Large intestine (tissue), 3 donors: ENCODE measurements at regions not wholly inside any gene's neighbourhood (a gene's known extent, or its start where the extent isn't known, plus 50 kb on each side); places are given as distances from the start of the nearest gene placed in this dataset.

Experiments
- DNase-seq, 2 donors: peaks; one replicate each; pipeline versions ENCODE4 v3.0.0 to v3.0.0-alpha.2; 2013
- H3K27ac ChIP-seq: one replicate; pipeline ENCODE4 v1.5.1; 2013; ENCODE audit warnings: low read length
- H3K27me3 ChIP-seq: 2 replicates; pipeline ENCODE4 v1.6.1; 2013; ENCODE audit warnings: low read length; ENCODE audit not compliant: control insufficient read depth, insufficient read depth
- H3K36me3 ChIP-seq: 2 replicates; pipeline ENCODE4 v1.6.1; 2013; ENCODE audit warnings: low read length; ENCODE audit not compliant: control insufficient read depth, insufficient read depth
- H3K4me1 ChIP-seq: one replicate; pipeline ENCODE4 v1.6.1; 2013; ENCODE audit warnings: low read length; ENCODE audit not compliant: control insufficient read depth, insufficient read depth
- H3K4me3 ChIP-seq: one replicate; pipeline ENCODE4 v1.5.1; 2013; ENCODE audit warnings: low read length
- H3K9me3 ChIP-seq: one replicate; pipeline ENCODE4 v1.6.1; 2013; ENCODE audit warnings: mild to moderate bottlenecking, low read depth, low read length, moderate library complexity; ENCODE audit not compliant: control insufficient read depth
- WGBS: methylation state at CpG from one replicate; pipeline ENCODE4 v1.1.5; 2013; ENCODE audit warnings: low lambda C conversion rate; ENCODE audit not compliant: insufficient coverage; 5-methylcytosine and 5-hydroxymethylcytosine counted together

DNA sequence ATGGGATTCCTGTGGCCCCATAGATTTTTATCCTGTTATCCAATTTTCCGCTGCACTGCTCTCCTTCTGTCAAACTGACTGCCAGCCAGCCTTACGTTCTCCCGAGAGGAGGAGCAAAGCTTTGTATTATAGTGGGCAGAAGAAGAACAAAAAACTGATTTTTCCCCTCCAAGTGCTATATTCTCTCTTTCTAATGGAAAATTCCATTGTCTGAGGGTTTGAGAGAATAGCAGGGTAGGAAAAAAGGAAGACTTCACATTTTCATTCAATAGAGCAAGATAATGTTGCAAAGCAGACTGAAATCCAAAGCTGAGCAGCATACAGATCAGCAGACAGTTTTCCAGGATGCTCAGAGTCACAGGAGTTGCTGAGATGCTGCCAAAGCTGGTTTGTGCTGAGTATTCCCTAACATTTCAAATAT lies 238.0 kb downstream of the UBE2E3 start:
- Histone ChIP-seq H3K4me1 (no peaks in the 10 kb centered on the region), H3K4me3 (no peak overlapping the region), H3K9me3 (no peaks in the 10 kb centered on the region), H3K27me3 (no peaks in the 10 kb centered on the region), H3K36me3 (no peaks in the 10 kb centered on the region), H3K27ac (no peak overlapping the region)
- WGBS = no CpG with 5 or more reads among the region's 3 CpGs
- no peak for DNase-seq

DNA sequence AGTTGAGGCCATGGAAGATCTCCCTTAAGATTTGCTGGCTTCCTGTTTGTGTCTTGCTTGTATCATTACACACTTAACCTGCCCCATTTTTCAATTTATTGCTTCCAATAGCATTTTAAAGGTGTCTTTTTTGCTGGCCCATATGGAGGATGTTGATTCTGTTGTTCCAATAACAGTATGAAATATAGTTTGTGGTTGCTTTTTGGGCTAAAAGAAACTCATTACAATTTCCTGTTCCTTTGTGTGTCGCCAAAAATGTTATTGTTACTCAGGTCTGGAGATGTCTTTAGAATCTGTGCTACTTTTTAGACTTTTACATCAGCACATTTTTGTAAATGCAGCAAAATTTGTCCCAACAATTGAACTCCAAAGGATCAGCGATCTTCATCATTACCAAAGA lies 234.0 kb upstream of the ITGA4 start:
- WGBS = 90% methylated on average over 2 of the region's 2 CpGs
- H3K27ac ChIP-seq = no peak overlapping the region
- H3K4me1 ChIP-seq = no peaks in the 10 kb centered on the region
- DNase-seq = no peak
- H3K36me3 ChIP-seq = no peaks in the 10 kb centered on the region
- H3K27me3 ChIP-seq = no peaks in the 10 kb centered on the region
- no peak overlapping the region for H3K4me3 ChIP-seq
- no peaks in the 10 kb centered on the region for H3K9me3 ChIP-seq

DNA sequence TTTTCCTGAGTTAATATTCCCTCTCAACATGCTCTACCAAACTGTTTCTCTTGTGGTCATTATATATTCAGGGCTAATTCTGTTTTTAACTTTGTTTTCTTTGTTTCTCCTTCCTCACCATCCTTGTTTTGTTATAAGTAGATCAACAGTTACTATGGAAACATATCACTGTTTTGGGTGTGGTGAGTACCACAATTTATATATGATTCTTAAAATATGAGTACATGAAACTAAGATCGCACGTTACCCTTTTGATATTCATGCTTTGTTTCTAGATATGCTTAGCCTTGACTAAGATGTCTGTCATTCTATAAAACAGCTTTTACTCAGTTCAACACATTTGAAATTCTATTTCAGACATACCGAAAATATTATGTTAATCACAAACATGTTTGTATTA lies 232.3 kb upstream of the ITGA4 start:
- no peaks in the 10 kb centered on the region for H3K36me3 ChIP-seq
- no peak overlapping the region for H3K27ac ChIP-seq
- no peak for DNase-seq
- H3K27me3 ChIP-seq = no peaks in the 10 kb centered on the region
- H3K4me3 ChIP-seq = no peak overlapping the region
- no peaks in the 10 kb centered on the region for H3K9me3 ChIP-seq
- 100% methylated on average over 1 of the region's 3 CpGs for WGBS
- no peaks in the 10 kb centered on the region for H3K4me1 ChIP-seq

DNA sequence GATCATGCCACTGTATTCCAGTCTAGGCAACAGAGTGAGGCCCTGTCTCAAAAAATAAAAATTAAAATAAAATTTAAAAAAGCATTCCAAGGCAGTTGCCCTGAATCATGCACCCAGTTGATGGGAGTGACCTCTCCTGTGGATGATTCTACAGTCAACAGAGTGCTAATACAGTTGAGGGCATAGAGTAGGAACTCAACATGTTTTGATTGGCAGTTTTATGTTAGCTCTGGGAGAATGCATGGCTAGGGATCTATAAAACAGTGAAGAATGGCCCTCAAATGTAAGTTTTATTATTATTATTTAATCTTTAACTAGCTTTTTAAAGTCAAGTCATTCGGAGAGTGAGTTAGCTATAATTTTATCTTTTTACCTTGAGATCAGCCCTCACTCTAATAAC lies 228.5 kb upstream of the ITGA4 start:
- WGBS = 40% methylated on average over 1 of the region's 1 CpG
- Histone ChIP-seq H3K36me3 (no peaks in the 10 kb centered on the region), H3K9me3 (no peaks in the 10 kb centered on the region), H3K27ac (no peak overlapping the region), H3K27me3 (no peaks in the 10 kb centered on the region), H3K4me3 (no peak overlapping the region), H3K4me1 (no peaks in the 10 kb centered on the region)
- DNase-seq = peak; percentile 12 to 41

DNA sequence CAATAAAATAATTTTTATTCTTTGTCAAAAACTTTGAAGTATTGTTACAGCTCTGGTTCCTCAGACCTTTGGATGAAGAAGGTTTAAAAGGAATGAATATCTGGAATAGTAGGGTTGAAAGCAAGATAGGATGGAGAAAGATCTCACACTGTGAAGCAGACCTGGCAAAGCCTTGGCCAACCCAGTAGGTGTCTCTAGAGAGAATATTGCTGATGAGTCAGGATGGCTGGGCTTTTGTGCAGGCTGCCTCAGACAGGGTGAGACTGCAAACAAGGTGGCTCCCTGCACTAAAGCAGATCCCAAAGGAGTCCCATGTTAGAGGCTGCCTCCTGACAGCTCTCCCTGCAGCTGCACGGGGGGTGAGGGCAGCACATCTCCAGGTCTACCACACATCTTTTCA lies 226.0 kb upstream of the ITGA4 start:
- H3K9me3 ChIP-seq = no peaks in the 10 kb centered on the region
- H3K4me3 ChIP-seq = no peak overlapping the region
- no peak for DNase-seq
- no peak overlapping the region for H3K27ac ChIP-seq
- H3K36me3 ChIP-seq = no peaks in the 10 kb centered on the region
- no CpG with 5 or more reads among the region's 1 CpG for WGBS
- no peaks in the 10 kb centered on the region for H3K4me1 ChIP-seq
- H3K27me3 ChIP-seq = no peaks in the 10 kb centered on the region

DNA sequence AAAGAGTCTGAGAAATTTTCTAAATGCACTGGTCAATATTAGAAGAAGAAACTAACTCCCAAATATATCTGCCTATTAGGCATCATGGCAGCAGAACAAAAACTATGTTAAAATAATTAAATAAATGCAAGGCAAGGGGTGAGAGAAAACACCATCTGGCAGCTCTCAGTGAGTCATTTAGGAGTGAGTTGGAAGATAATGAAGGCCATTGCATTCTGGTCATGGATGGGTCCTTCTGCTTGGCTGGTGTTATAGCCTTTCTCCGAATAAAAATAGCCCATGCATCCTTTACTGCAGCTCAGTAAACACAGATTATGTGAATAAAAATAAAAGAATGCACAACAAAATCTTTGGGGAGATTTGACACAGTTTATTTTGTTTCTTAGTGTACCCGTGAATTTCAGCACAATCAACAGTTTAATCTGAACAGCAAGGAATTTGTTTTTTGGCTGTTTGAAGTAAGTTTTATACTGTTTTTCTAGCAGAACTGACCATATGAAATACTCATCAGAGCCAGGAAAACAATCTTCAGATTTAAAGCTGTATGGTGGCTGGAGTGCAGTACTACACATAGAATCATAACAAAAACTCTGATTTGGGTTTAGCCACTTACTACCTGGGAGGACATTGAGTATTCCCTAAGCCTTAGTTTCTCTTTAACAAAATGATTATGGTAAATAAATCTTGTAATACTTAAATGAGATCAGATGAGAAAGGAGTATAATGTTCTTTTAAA lies 225.1 kb upstream of the ITGA4 start:
- no peak overlapping the region for H3K4me3 ChIP-seq
- no peaks in the 10 kb centered on the region for H3K9me3 ChIP-seq
- DNase-seq = no peak
- no peak overlapping the region for H3K27ac ChIP-seq
- no peaks in the 10 kb centered on the region for H3K36me3 ChIP-seq
- WGBS = 76% methylated on average over 2 of the region's 2 CpGs
- H3K27me3 ChIP-seq = no peaks in the 10 kb centered on the region
- H3K4me1 ChIP-seq = no peaks in the 10 kb centered on the region

DNA sequence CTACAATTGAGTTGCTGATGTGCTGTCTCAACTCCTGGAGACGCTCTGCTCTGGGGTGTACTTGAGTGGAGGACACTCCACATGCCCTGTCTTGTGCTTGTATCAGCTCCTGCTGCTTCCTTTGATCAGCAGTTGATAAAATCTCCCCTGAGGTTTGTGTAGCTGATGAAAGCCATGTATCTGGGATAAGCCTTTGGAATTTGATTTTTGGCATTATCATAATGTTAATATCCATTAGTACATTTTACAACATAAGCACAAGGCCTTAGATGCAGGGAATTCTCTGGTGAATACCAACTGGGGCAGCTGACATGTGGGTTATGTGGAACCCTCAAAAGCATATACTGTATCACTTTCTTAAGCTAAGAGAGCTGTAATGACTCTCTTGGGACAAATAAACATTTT lies 222.7 kb upstream of the ITGA4 start:
- Histone ChIP-seq H3K4me1 (no peaks in the 10 kb centered on the region), H3K4me3 (no peak overlapping the region), H3K27ac (no peak overlapping the region), H3K9me3 (no peaks in the 10 kb centered on the region), H3K27me3 (no peaks in the 10 kb centered on the region), H3K36me3 (no peaks in the 10 kb centered on the region)
- no peak for DNase-seq
- no CpG with 5 or more reads among the region's 1 CpG for WGBS

DNA sequence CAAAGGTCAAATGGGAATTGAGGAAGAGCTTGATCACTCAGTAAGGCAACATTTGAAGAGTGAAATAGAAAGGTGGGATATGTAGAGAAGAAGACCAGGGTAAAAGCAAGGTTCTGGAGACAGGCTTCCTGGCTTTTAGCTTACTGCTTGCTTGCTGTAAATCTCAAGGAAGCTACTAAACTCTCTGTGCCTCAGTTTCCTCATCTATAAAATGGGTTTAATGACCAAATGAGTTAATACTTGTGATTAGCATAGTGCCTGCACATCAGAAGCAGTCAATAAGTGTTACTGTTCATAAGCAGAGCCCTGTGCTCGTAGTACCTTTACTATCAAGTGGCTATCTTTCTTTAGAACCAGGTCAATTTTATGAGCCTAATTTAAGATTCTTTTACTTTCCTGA lies 222.2 kb upstream of the ITGA4 start:
- H3K4me3 ChIP-seq = no peak overlapping the region
- WGBS = 100% methylated on average over 1 of the region's 1 CpG
- DNase-seq = no peak

DNA sequence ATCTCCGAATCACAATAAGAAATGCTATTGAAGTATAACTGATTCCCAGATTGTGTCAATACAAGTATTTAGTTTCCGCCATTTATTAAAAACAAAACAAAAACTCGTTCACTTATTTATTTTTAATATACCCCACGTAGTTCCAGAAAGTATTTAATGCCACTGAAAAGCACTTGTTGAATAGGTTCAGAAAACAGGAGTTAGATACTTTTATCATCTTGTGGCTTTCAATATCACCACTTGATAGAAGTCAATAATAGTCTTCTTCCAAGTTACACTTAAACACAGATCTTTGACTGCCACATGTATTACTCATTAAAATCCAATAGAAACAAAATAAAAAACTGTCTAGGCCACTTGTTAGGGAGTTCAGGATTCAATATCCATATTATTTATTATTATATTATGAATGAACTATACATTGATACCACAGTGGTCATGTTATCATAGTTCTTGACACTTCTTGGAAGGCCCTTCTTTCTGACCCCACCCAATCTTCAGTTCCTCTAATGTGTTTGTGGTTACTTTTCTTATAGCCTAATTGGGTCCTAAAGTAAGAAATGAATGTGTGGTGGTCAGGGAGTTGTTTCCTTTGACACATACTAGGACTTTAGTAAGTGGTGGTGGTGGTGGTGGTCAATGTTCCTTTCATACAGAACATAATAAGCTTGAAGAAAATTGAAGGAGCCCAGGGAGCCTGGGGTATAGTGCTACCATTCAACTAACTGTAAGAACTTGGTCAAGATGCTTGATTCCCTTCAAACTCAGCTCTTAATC lies 221.3 kb upstream of the ITGA4 start:
- Histone ChIP-seq H3K36me3 (no peaks in the 10 kb centered on the region), H3K9me3 (no peaks in the 10 kb centered on the region), H3K4me3 (no peak overlapping the region), H3K27me3 (no peaks in the 10 kb centered on the region), H3K4me1 (no peaks in the 10 kb centered on the region), H3K27ac (no peak overlapping the region)
- no CpG with 5 or more reads among the region's 4 CpGs for WGBS
- no peak for DNase-seq

More for the DNA sequence above, 222.2 kb upstream of the ITGA4 start:
- no peaks in the 10 kb centered on the region for H3K4me1 ChIP-seq
- H3K27ac ChIP-seq = no peak overlapping the region
- no peaks in the 10 kb centered on the region for H3K27me3 ChIP-seq
- H3K36me3 ChIP-seq = no peaks in the 10 kb centered on the region
- H3K9me3 ChIP-seq = no peaks in the 10 kb centered on the region

DNA sequence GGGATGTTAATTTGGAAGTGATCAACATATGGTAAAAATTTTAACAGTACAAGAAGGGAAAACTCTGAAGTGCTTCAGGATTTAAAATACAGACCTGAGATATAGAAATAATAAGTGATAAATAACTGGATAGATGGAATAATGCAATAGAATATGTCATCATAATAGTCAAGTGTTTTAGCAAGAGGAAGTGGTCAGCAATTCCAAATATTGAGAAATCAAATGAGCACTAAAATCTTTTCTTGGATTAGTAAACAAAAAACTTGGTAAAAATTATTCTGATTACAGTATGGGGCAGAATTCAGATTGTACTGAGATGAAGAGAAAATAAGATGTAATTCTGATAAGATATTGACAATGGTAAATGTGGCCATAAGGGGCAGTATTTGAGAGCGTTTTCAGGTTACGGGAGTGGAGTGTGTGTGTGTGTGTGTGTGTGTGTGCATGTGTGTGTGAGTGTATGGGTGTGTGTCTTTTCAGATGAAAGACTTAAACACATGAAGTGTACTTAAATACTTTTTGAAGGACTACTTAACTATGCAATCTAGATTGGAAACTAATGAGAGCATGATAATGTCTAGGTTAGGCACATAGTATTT lies 217.9 kb upstream of the ITGA4 start:
- no peak for DNase-seq
- WGBS = no CpG with 5 or more reads among the region's 2 CpGs
- Histone ChIP-seq H3K4me1 (no peaks in the 10 kb centered on the region), H3K27me3 (no peaks in the 10 kb centered on the region), H3K9me3 (no peaks in the 10 kb centered on the region), H3K4me3 (no peak overlapping the region), H3K36me3 (no peaks in the 10 kb centered on the region), H3K27ac (no peak overlapping the region)
